CD14-positive monocyte (primary cell): ENCODE measurements at regions not wholly inside any gene's neighbourhood (a gene's known extent, or its start where the extent isn't known, plus 50 kb on each side); places are given as distances from the start of the nearest gene placed in this dataset.

Experiments used
- DNase-seq, 3 donors: peaks; one replicate each; pipeline ENCODE4 v3.0.0-alpha.2; 2011 to 2022
- H2AFZ ChIP-seq: 2 replicates; pipeline ENCODE4 v1.6.0; 2012; ENCODE audit warnings: mild to moderate bottlenecking, low read depth, low read length, inconsistent platforms; ENCODE audit not compliant: insufficient read depth, poor library complexity, severe bottlenecking
- H3K27ac ChIP-seq, 2 donors: 1 replicate in 1 of 2; 2 replicates in 1 of 2; pipeline ENCODE4 v1.5.1; 2012 to 2013; ENCODE audit warnings: low read length in 2 of 2, control low read depth in 1 of 2, inconsistent platforms in 1 of 2, low read depth in 1 of 2, mild to moderate bottlenecking in 1 of 2
- H3K27me3 ChIP-seq, 2 donors: one replicate each; pipeline versions ENCODE4 v1.6.0 to v1.6.1; 2011 to 2013; ENCODE audit warnings: low read length in 2 of 2; ENCODE audit not compliant: control insufficient read depth in 2 of 2, insufficient read depth in 2 of 2
- H3K36me3 ChIP-seq, 2 donors: replicated peaks in 1 of 2; 1 replicate in 1 of 2; 2 replicates in 1 of 2; pipeline versions ENCODE4 v1.5.1 to v1.6.1; 2012 to 2013; ENCODE audit warnings: low read length in 2 of 2, control low read depth in 1 of 2, inconsistent platforms in 1 of 2, mild to moderate bottlenecking in 1 of 2; ENCODE audit not compliant: insufficient read depth in 2 of 2, control insufficient read depth in 1 of 2
- H3K4me1 ChIP-seq, 2 donors: 1 replicate in 1 of 2; 2 replicates in 1 of 2; pipeline versions ENCODE4 v1.5.1 to v1.6.1; 2012 to 2013; ENCODE audit warnings: low read length in 2 of 2, control low read depth in 1 of 2, inconsistent platforms in 1 of 2, mild to moderate bottlenecking in 1 of 2, moderate library complexity in 1 of 2; ENCODE audit not compliant: insufficient read depth in 2 of 2, control insufficient read depth in 1 of 2
- H3K4me2 ChIP-seq: replicated peaks from 2 replicates; pipeline ENCODE3; 2012; ENCODE audit warnings: low read length, moderate library complexity, mild to moderate bottlenecking; ENCODE audit not compliant: poor library complexity, severe bottlenecking; ENCODE audit errors: extremely low read depth
- H3K4me3 ChIP-seq, 3 experiments: fragments of 200-600 bp in 1 of 3; sonication (generic) in 1 of 3; replicated peaks in 1 of 3; 1 replicate in 2 of 3; 2 replicates in 1 of 3; pipeline ENCODE4 v1.5.1; 2011 to 2013; ENCODE audit warnings: low read length in 3 of 3, mild to moderate bottlenecking in 3 of 3, control low read depth in 2 of 3, low read depth in 2 of 3, inconsistent platforms in 1 of 3, moderate library complexity in 1 of 3
- H3K79me2 ChIP-seq: 2 replicates; pipeline ENCODE4 v1.6.0; 2012; ENCODE audit warnings: mild to moderate bottlenecking, control low read depth, inconsistent platforms, low read length, moderate library complexity; ENCODE audit not compliant: insufficient read depth
- H3K9ac ChIP-seq: 2 replicates; pipeline ENCODE4 v1.6.0; 2017; ENCODE audit warnings: low read length, mild to moderate bottlenecking; ENCODE audit not compliant: insufficient read depth, poor library complexity, severe bottlenecking
- H3K9me3 ChIP-seq, 2 donors: replicated peaks in 1 of 2; 1 replicate in 1 of 2; 2 replicates in 1 of 2; pipeline versions ENCODE4 v1.5.1 to v1.6.1; 2012 to 2013; ENCODE audit warnings: low read length in 2 of 2, control low read depth in 1 of 2; ENCODE audit not compliant: control insufficient read depth in 1 of 2, insufficient read depth in 1 of 2
- H4K20me1 ChIP-seq: 2 replicates; pipeline ENCODE4 v1.6.0; 2012; ENCODE audit warnings: mild to moderate bottlenecking, low read length, control low read depth, moderate library complexity; ENCODE audit not compliant: insufficient read depth
- H3K27ac Mint-ChIP-seq, 7 donors: one replicate each; pipeline ENCODE4 v1.8.0; 2020; ENCODE audit warnings: mild to moderate bottlenecking in 7 of 7, mixed read lengths in 7 of 7, moderate library complexity in 6 of 7, inconsistent platforms in 2 of 7
- H3K27me3 Mint-ChIP-seq, 3 donors: one replicate each; pipeline ENCODE4 v1.8.0; 2021 to 2022; ENCODE audit warnings: low read depth in 3 of 3, mild to moderate bottlenecking in 3 of 3, mixed read lengths in 3 of 3, moderate library complexity in 3 of 3, inconsistent platforms in 1 of 3
- H3K36me3 Mint-ChIP-seq, 2 donors: one replicate each; pipeline ENCODE4 v1.8.0; 2020; ENCODE audit warnings: mixed read lengths in 2 of 2, inconsistent platforms in 1 of 2, mild to moderate bottlenecking in 1 of 2
- H3K4me1 Mint-ChIP-seq: one replicate; pipeline ENCODE4 v1.8.0; 2020; ENCODE audit warnings: mild to moderate bottlenecking, mixed read lengths
- H3K4me3 Mint-ChIP-seq, 2 donors: one replicate each; pipeline ENCODE4 v1.8.0; 2020; ENCODE audit warnings: mild to moderate bottlenecking in 2 of 2, mixed read lengths in 2 of 2, moderate library complexity in 1 of 2
- H3K9me3 Mint-ChIP-seq, 7 donors: one replicate each; pipeline ENCODE4 v1.8.0; 2020 to 2022; ENCODE audit warnings: mixed read lengths in 7 of 7, mild to moderate bottlenecking in 6 of 7, moderate library complexity in 6 of 7, inconsistent platforms in 2 of 7
- WGBS: methylation state at CpG from one replicate; pipeline ENCODE4 v1.1.5; 2013; ENCODE audit warnings: missing lambda C conversion rate; ENCODE audit not compliant: insufficient coverage; 5-methylcytosine and 5-hydroxymethylcytosine counted together
- intact Hi-C, 2 donors: fragments of 100-400 bp; cut with micrococcal nuclease; formaldehyde crosslinking; loops; one replicate each; pipeline versions ENCODE4 v1.15.0 to v1.15.1; 2023
- TF ChIP-seq, protein P1 (sequence below): fragments of 200-600 bp; IDR thresholded peaks from one replicate; pipeline ENCODE4 v1.8.0; 2022; ENCODE audit warnings: antibody characterized with exemption, mild to moderate bottlenecking

- Mint-ChIP-seq H3K9me3 (peaks cover 5 to 30% (median 19%) of the 10 kb centered on the region in 7 donors), H3K4me1 (no peaks in the 10 kb centered on the region), H3K27me3 (peaks cover 0 to under 1% (median 0%) of the 10 kb centered on the region in 3 donors), H3K4me3 (no peak overlapping the region), H3K36me3 (no peaks in the 10 kb centered on the region), H3K27ac (no peak overlapping the region)
- H3K4me2 ChIP-seq, result no peak overlapping the region
- H3K9ac ChIP-seq, result no peak overlapping the region
- H3K4me3 ChIP-seq, result no peak overlapping the region
- no peaks in the 10 kb centered on the region for H3K27me3 ChIP-seq
- H3K9me3 ChIP-seq, result peaks cover 11 to 13% of the 10 kb centered on the region in 2 donors
- intact Hi-C loops, result no loop called here
- no peaks in the 10 kb centered on the region for H3K4me1 ChIP-seq
- H3K27ac ChIP-seq, result no peak overlapping the region
- H3K36me3 ChIP-seq, result no peaks in the 10 kb centered on the region
- no peak for DNase-seq
- TF ChIP-seq, protein P1, sequence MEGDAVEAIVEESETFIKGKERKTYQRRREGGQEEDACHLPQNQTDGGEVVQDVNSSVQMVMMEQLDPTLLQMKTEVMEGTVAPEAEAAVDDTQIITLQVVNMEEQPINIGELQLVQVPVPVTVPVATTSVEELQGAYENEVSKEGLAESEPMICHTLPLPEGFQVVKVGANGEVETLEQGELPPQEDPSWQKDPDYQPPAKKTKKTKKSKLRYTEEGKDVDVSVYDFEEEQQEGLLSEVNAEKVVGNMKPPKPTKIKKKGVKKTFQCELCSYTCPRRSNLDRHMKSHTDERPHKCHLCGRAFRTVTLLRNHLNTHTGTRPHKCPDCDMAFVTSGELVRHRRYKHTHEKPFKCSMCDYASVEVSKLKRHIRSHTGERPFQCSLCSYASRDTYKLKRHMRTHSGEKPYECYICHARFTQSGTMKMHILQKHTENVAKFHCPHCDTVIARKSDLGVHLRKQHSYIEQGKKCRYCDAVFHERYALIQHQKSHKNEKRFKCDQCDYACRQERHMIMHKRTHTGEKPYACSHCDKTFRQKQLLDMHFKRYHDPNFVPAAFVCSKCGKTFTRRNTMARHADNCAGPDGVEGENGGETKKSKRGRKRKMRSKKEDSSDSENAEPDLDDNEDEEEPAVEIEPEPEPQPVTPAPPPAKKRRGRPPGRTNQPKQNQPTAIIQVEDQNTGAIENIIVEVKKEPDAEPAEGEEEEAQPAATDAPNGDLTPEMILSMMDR, result no peak
- H2AFZ ChIP-seq, result no peak overlapping the region
- no peaks in the 10 kb centered on the region for H4K20me1 ChIP-seq
- WGBS, result 92% methylated on average over 4 of the region's 5 CpGs
- H3K79me2 ChIP-seq, result no peaks in the 10 kb centered on the region
These were observed 242.8 kb upstream of the SGCG start for GRCh38 chr13:22937953-22938352.

DNA sequence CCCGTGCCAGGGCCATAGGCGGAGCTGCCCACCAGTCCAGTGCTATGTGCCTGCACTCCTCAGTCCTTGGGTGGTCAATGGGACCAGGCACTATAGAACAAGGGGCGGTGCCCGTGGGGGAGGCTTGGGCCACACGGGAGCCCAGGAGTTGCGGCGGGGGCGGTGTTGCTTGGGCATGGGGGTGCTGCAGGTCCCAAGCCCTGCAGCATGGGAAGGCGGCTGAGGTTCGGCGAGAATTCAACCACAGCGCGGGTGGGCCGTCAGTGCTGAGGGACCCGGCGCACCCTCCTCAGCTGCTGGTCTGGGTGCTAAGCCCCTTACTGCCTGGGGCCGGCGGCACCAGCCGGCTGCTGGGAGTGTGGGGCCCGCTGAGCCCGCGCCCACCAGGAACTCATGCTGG is 242.2 kb upstream of the SGCG start:
- TF ChIP-seq, protein P1, result no peak
- H3K36me3 Mint-ChIP-seq, result no peaks in the 10 kb centered on the region
- intact Hi-C loops, result no loop called here
- Histone ChIP-seq H3K4me3 (no peak overlapping the region), H3K27me3 (no peaks in the 10 kb centered on the region), H3K9ac (no peak overlapping the region), H3K9me3 (peaks cover 11 to 13% of the 10 kb centered on the region in 2 donors), H3K36me3 (no peaks in the 10 kb centered on the region), H4K20me1 (no peaks in the 10 kb centered on the region), H3K4me1 (no peaks in the 10 kb centered on the region), H3K4me2 (no peak overlapping the region), H2AFZ (no peak overlapping the region), H3K27ac (no peak overlapping the region), H3K79me2 (no peaks in the 10 kb centered on the region)
- 96% methylated on average over 22 of the region's 22 CpGs for WGBS
- H3K4me3 Mint-ChIP-seq, result no peak overlapping the region
- no peak for DNase-seq
- H3K9me3 Mint-ChIP-seq, result peaks cover 5 to 33% (median 19%) of the 10 kb centered on the region in 7 donors
- peaks cover 0 to 2% (median 0%) of the 10 kb centered on the region in 3 donors for H3K27me3 Mint-ChIP-seq
- H3K27ac Mint-ChIP-seq, result no peak overlapping the region
- no peaks in the 10 kb centered on the region for H3K4me1 Mint-ChIP-seq
